Progenitor cell of endocrine pancreas (in vitro differentiated cells): ENCODE measurements at regions not wholly inside any gene's neighbourhood (a gene's known extent, or its start where the extent isn't known, plus 50 kb on each side); places are given as distances from the start of the nearest gene placed in this dataset.
"Not testable (repeated sequence)": the region's sequence is repeated elsewhere in the genome, so short reads cannot be mapped to it uniquely, and the experiment has no call there.

ENCODE experiments used
- DNase-seq: peaks from one replicate; pipeline ENCODE4 v3.0.0; 2021; ENCODE audit warnings: low spot score; ENCODE audit not compliant: unreplicated experiment
- H3K27ac Mint-ChIP-seq: 2 replicates; pipeline ENCODE4 v1.8.0; 2021; ENCODE audit warnings: mild to moderate bottlenecking, moderate library complexity, mixed read lengths
- H3K27me3 Mint-ChIP-seq: 2 replicates; pipeline ENCODE4 v1.8.0; 2021; ENCODE audit warnings: mixed read lengths
- H3K36me3 Mint-ChIP-seq: 2 replicates; pipeline ENCODE4 v1.8.0; 2022; ENCODE audit warnings: mixed read lengths; ENCODE audit not compliant: insufficient read depth
- H3K4me1 Mint-ChIP-seq: 2 replicates; pipeline ENCODE4 v1.8.0; 2021; ENCODE audit warnings: low read depth, mixed read lengths
- H3K4me3 Mint-ChIP-seq: 2 replicates; pipeline ENCODE4 v1.8.0; 2021; ENCODE audit warnings: low read depth, mild to moderate bottlenecking, moderate library complexity, mixed read lengths
- H3K9me3 Mint-ChIP-seq: 2 replicates; pipeline ENCODE4 v1.8.0; 2021; ENCODE audit warnings: low read depth, mixed read lengths
- CTCF ChIP-seq: fragments of 200-600 bp; sonication (generic); IDR thresholded peaks from one replicate; pipeline ENCODE4 v1.5.0; 2021; ENCODE audit warnings: antibody characterized with exemption, mild to moderate bottlenecking; ENCODE audit not compliant: unreplicated experiment

- Mint-ChIP-seq H3K36me3 (no peaks in the 10 kb centered on the region), H3K4me1 (no peaks in the 10 kb centered on the region), H3K4me3 (no peak overlapping the region), H3K27ac (no peak overlapping the region), H3K9me3 (no peaks in the 10 kb centered on the region), H3K27me3 (peaks cover 19% of the 10 kb centered on the region)
- DNase-seq: no peak
- TF ChIP-seq CTCF: no peak
Observed at GRCh38 chr9:135179041-135179440, 91.6 kb downstream of the OLFM1 start.

GRCh38 chr9:135179976-135180375 is 92.5 kb downstream of the OLFM1 start:
- no peak for TF ChIP-seq CTCF
- Mint-ChIP-seq H3K9me3 (no peaks in the 10 kb centered on the region), H3K4me3 (no peak overlapping the region), H3K36me3 (no peaks in the 10 kb centered on the region), H3K27me3 (peaks cover 21% of the 10 kb centered on the region), H3K4me1 (no peaks in the 10 kb centered on the region), H3K27ac (no peak overlapping the region)
- no peak for DNase-seq

DNA sequence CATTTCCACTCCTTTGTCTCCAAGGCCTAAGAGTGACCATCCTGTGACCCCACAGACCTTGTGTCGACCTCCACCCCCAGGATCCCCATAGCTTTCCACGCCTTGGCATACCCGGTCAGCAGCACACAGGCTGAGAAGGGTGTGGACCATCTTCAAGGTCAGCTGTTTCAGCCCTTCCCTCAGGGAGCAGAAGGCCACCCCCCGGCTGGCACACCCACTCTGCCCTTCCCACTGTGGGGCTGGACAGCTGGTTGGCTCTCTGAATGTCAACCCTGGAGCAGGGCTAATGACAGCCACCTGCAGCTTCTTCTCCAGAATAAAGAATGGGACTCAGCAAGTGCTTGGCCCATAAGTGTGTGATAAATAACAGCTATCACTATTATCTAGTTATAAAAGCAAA is 93.1 kb downstream of the OLFM1 start:
- Mint-ChIP-seq H3K36me3 (no peaks in the 10 kb centered on the region), H3K4me3 (no peak overlapping the region), H3K27me3 (peaks cover 20% of the 10 kb centered on the region)

DNA sequence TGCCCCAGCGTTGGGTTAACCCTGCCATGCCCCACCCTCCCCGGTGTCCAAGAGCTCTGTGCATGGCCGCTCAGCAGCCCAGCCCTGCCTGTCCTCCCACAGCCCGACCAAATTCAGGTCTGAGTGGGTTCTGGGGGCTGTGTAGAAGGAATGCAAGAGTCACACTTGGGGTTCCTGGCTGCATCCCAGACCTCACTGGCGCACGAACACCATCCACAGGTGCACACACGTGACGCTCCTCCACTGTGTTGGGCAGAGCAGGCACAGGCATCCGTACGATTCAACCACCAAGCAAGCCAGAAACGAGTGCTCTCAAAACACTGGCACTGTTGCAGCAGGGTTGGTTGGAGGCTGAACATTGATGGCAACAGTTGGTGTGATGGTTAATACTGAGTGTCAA is 93.9 kb downstream of the OLFM1 start:
- DNase-seq: no peak
- Mint-ChIP-seq H3K27ac (no peak overlapping the region), H3K4me3 (no peak overlapping the region), H3K4me1 (no peaks in the 10 kb centered on the region), H3K27me3 (peaks cover 21% of the 10 kb centered on the region), H3K36me3 (no peaks in the 10 kb centered on the region), H3K9me3 (no peaks in the 10 kb centered on the region)
- no peak for TF ChIP-seq CTCF

More for the DNA sequence above, 93.1 kb downstream of the OLFM1 start:
- TF ChIP-seq CTCF: no peak
- Mint-ChIP-seq H3K4me1 (no peaks in the 10 kb centered on the region), H3K27ac (no peak overlapping the region), H3K9me3 (no peaks in the 10 kb centered on the region)
- DNase-seq: no peak

- not testable (repeated sequence) for H3K27ac Mint-ChIP-seq, H3K9me3 Mint-ChIP-seq, DNase-seq, H3K4me1 Mint-ChIP-seq, H3K36me3 Mint-ChIP-seq, H3K4me3 Mint-ChIP-seq
- peaks cover 25% of the 10 kb centered on the region for H3K27me3 Mint-ChIP-seq
Observed at GRCh38 chr9:135181841-135182240, 94.4 kb downstream of the OLFM1 start.

GRCh38 chr9:135183069-135183468 is 95.6 kb downstream of the OLFM1 start:
- H3K27ac Mint-ChIP-seq: no peak overlapping the region
- H3K4me3 Mint-ChIP-seq: no peak overlapping the region
- peaks cover 35% of the 10 kb centered on the region for H3K27me3 Mint-ChIP-seq
- no peaks in the 10 kb centered on the region for H3K4me1 Mint-ChIP-seq
- no peaks in the 10 kb centered on the region for H3K9me3 Mint-ChIP-seq
- TF ChIP-seq CTCF: no peak
- H3K36me3 Mint-ChIP-seq: no peaks in the 10 kb centered on the region
- DNase-seq: no peak
